ENCODE measurements at regions not wholly inside any gene's neighbourhood (a gene's known extent, or its start where the extent isn't known, plus 50 kb on each side); places are given as distances from the start of the nearest gene placed in this dataset.

- no peak for DNase-seq
Observed at GRCh38 chr11:110032259-110032658, 60.9 kb upstream of the ZC3H12C start.

DNA sequence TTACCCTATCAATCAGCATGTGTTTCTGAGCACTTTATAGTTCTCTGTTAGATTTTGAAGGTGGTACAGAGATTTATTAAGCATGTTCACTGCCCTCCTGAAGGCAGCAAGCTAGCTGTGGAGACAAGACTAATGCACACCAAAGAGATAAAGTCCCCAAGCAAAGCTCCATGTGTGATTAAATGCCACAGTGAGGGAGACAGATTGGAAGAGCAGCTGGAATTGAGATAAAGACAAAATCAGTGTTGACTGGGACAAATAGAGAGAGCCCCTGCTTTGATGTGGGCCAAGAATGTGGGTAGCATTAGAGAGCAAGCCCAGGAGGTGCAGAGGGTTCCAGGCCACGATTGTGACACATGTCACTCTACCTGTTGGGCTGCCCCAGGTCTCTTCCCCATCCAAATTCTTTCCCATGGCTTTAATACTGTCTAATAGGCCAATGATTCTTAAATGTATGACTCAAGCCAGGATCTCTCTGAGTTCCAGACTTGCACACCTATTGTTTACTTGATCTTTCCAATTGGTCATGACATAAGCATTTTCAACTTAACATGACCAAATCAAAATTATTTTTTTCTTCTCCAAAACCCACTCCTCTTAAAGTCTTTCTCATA lies 60.1 kb upstream of the ZC3H12C start:
- DNase-seq = no peak

- DNase-seq = no peak
Observed at GRCh38 chr11:110034806-110035205, 58.4 kb upstream of the ZC3H12C start.

- DNase-seq = no peak
Observed at GRCh38 chr11:110035357-110035756, 57.8 kb upstream of the ZC3H12C start.

GRCh38 chr11:110038201-110038600 lies 55.0 kb upstream of the ZC3H12C start:
- DNase-seq = no peak

All from suppressor macrophage (primary cell).